ENCODE measurements at regions not wholly inside any gene's neighbourhood (a gene's known extent, or its start where the extent isn't known, plus 50 kb on each side); places are given as distances from the start of the nearest gene placed in this dataset.

- no peak for TF ChIP-seq CTCF (IDR thresholded peaks at IDR 0.05)
- no peak for TF ChIP-seq POLR2A (IDR thresholded peaks at IDR 0.05)
- no peak for TF ChIP-seq EP300 (IDR thresholded peaks at IDR 0.05)
Observed at GRCh38 chr11:69921128-69922014, 102.2 kb upstream of the FGF3 start.

All from ovary (tissue), 3 donors.